H9 (cell line): ENCODE measurements at regions not wholly inside any gene's neighbourhood (a gene's known extent, or its start where the extent isn't known, plus 50 kb on each side); places are given as distances from the start of the nearest gene placed in this dataset.

Experiments used
- DNase-seq: peaks from one replicate; pipeline ENCODE4 v3.0.0-alpha.2; 2017
- H2AFZ ChIP-seq: one replicate; pipeline ENCODE4 v1.6.1; 2013; ENCODE audit warnings: mild to moderate bottlenecking, low read length, control low read depth, moderate library complexity
- H2AK5ac ChIP-seq: 2 replicates; pipeline ENCODE4 v1.6.1; 2013; ENCODE audit warnings: low read length, control low read depth, mixed read lengths; ENCODE audit not compliant: insufficient read length
- H2BK120ac ChIP-seq: one replicate; pipeline ENCODE4 v1.6.1; 2013; ENCODE audit warnings: low read depth, mild to moderate bottlenecking, low read length, control low read depth, inconsistent platforms; ENCODE audit not compliant: poor library complexity, severe bottlenecking
- H2BK12ac ChIP-seq: 2 replicates; pipeline ENCODE4 v1.6.1; 2013; ENCODE audit warnings: low read length, control low read depth, mixed read lengths, low read depth; ENCODE audit not compliant: insufficient read length
- H2BK15ac ChIP-seq: 2 replicates; pipeline ENCODE4 v1.6.1; 2013; ENCODE audit warnings: low read depth, low read length, control low read depth
- H2BK20ac ChIP-seq: one replicate; pipeline ENCODE4 v1.6.1; 2013; ENCODE audit warnings: low read depth, mild to moderate bottlenecking, low read length, control low read depth, inconsistent platforms; ENCODE audit not compliant: poor library complexity, severe bottlenecking
- H2BK5ac ChIP-seq: 2 replicates; pipeline ENCODE4 v1.6.1; 2013; ENCODE audit warnings: low read length, control low read depth, mixed read lengths; ENCODE audit not compliant: insufficient read length
- H3K14ac ChIP-seq: 2 replicates; pipeline ENCODE4 v1.6.1; 2013; ENCODE audit warnings: low read length, control low read depth; ENCODE audit not compliant: insufficient read depth
- H3K18ac ChIP-seq: 2 replicates; pipeline ENCODE4 v1.6.1; 2013; ENCODE audit warnings: low read depth, mild to moderate bottlenecking, mixed read lengths, low read length, control low read depth; ENCODE audit not compliant: insufficient read length
- H3K23ac ChIP-seq: 2 replicates; pipeline ENCODE4 v1.6.1; 2013; ENCODE audit warnings: low read length, control low read depth, mixed read lengths, low read depth; ENCODE audit not compliant: insufficient read length
- H3K23me2 ChIP-seq: 2 replicates; pipeline ENCODE4 v1.6.1; 2013; ENCODE audit warnings: low read depth, mild to moderate bottlenecking, mixed read lengths, low read length, control low read depth; ENCODE audit not compliant: insufficient read length, poor library complexity, severe bottlenecking
- H3K27ac ChIP-seq: 2 replicates; pipeline ENCODE4 v1.5.1; 2013; ENCODE audit warnings: low read length, control low read depth, mixed read lengths, low read depth; ENCODE audit not compliant: insufficient read length
- H3K27me3 ChIP-seq: 2 replicates; pipeline ENCODE4 v1.6.1; 2013; ENCODE audit warnings: low read length, control low read depth, inconsistent platforms; ENCODE audit not compliant: insufficient read depth
- H3K4ac ChIP-seq: 2 replicates; pipeline ENCODE4 v1.6.1; 2013; ENCODE audit warnings: low read depth, mild to moderate bottlenecking, control low read depth, inconsistent platforms, low read length, moderate library complexity
- H3K4me1 ChIP-seq: 2 replicates; pipeline ENCODE4 v1.6.1; 2013; ENCODE audit warnings: low read length, control low read depth, inconsistent platforms; ENCODE audit not compliant: insufficient read depth
- H3K4me2 ChIP-seq: 2 replicates; pipeline ENCODE4 v1.6.1; 2013; ENCODE audit warnings: low read length, control low read depth, mixed read lengths; ENCODE audit not compliant: insufficient read length, insufficient read depth
- H3K56ac ChIP-seq: 2 replicates; pipeline ENCODE4 v1.6.1; 2013; ENCODE audit warnings: low read depth, mild to moderate bottlenecking, mixed read lengths, low read length, control low read depth; ENCODE audit not compliant: insufficient read length
- H3K79me1 ChIP-seq: 2 replicates; pipeline ENCODE4 v1.6.1; 2013; ENCODE audit warnings: low read depth, mild to moderate bottlenecking, moderate library complexity, low read length, control low read depth, inconsistent platforms; ENCODE audit not compliant: insufficient read depth, poor library complexity, severe bottlenecking
- H3K79me2 ChIP-seq: 2 replicates; pipeline ENCODE4 v1.6.1; 2013; ENCODE audit warnings: low read length, control low read depth, inconsistent platforms; ENCODE audit not compliant: insufficient read depth
- H3K9ac ChIP-seq: 2 replicates; pipeline ENCODE4 v1.6.1; 2013; ENCODE audit warnings: low read length, control low read depth, mixed read lengths; ENCODE audit not compliant: insufficient read length; ENCODE audit errors: extremely low read depth
- H3K9me3 ChIP-seq: one replicate; pipeline ENCODE4 v1.6.1; 2013; ENCODE audit warnings: low read depth, low read length, inconsistent platforms; ENCODE audit not compliant: control insufficient read depth
- H3T11ph ChIP-seq: one replicate; pipeline ENCODE4 v1.6.1; 2013; ENCODE audit warnings: mild to moderate bottlenecking, low read length, control low read depth, inconsistent platforms
- H4K20me1 ChIP-seq: one replicate; pipeline ENCODE4 v1.6.1; 2013; ENCODE audit not compliant: control insufficient read depth, insufficient read length, insufficient read depth
- H4K5ac ChIP-seq: 2 replicates; pipeline ENCODE4 v1.6.1; 2013; ENCODE audit warnings: low read depth, mild to moderate bottlenecking, mixed read lengths, low read length, control low read depth; ENCODE audit not compliant: insufficient read length
- H4K8ac ChIP-seq: replicated peaks from 2 replicates; pipeline ENCODE4 v1.6.1; 2013; ENCODE audit warnings: low read length, control low read depth, mixed read lengths, low read depth; ENCODE audit not compliant: insufficient read length
- H4K91ac ChIP-seq: 2 replicates; pipeline ENCODE4 v1.6.1; 2013; ENCODE audit warnings: low read depth, mild to moderate bottlenecking, moderate library complexity, mixed read lengths, low read length, control low read depth; ENCODE audit not compliant: insufficient read length
- H3K27ac Mint-ChIP-seq, 3 experiments: 2 replicates in 2 of 3; 3 replicates in 1 of 3; pipeline ENCODE4 v1.8.0; 2020 to 2021; ENCODE audit warnings: mixed read lengths in 3 of 3, mild to moderate bottlenecking in 1 of 3, moderate library complexity in 1 of 3
- H3K27me3 Mint-ChIP-seq: 2 replicates; pipeline ENCODE4 v1.8.0; 2021; ENCODE audit warnings: low read depth, mild to moderate bottlenecking, moderate library complexity, mixed read lengths
- H3K36me3 Mint-ChIP-seq, 3 experiments: 2 replicates in 2 of 3; 3 replicates in 1 of 3; pipeline ENCODE4 v1.8.0; 2020 to 2021; ENCODE audit warnings: low read depth in 3 of 3, mixed read lengths in 3 of 3; ENCODE audit not compliant: insufficient read depth in 1 of 3
- H3K4me1 Mint-ChIP-seq, 2 experiments: 2 replicates each; pipeline ENCODE4 v1.8.0; 2020; ENCODE audit warnings: mixed read lengths in 2 of 2
- H3K4me3 Mint-ChIP-seq, 2 experiments: 2 replicates in 1 of 2; 3 replicates in 1 of 2; pipeline ENCODE4 v1.8.0; 2020 to 2021; ENCODE audit warnings: mild to moderate bottlenecking in 2 of 2, mixed read lengths in 2 of 2, moderate library complexity in 1 of 2
- H3K9me3 Mint-ChIP-seq, 2 experiments: 2 replicates in 1 of 2; 3 replicates in 1 of 2; pipeline ENCODE4 v1.8.0; 2020; ENCODE audit warnings: mild to moderate bottlenecking in 2 of 2, mixed read lengths in 2 of 2, moderate library complexity in 1 of 2
- CTCF ChIP-seq: fragments of 200-600 bp; sonication (generic); conservative IDR thresholded peaks from 3 replicates; pipeline ENCODE4 v1.8.0; 2021; ENCODE audit warnings: antibody characterized with exemption, mild to moderate bottlenecking
- WGBS: extraction: QIAGEN DNeasy Blood & Tissue Kit; methylation state at CpG from one replicate; pipeline ENCODE4 v1.1.7; 2013; ENCODE audit warnings: missing lambda C conversion rate, low lambda C conversion rate, mixed read lengths; ENCODE audit not compliant: insufficient read length; ENCODE audit errors: extremely low coverage; 5-methylcytosine and 5-hydroxymethylcytosine counted together

- Histone ChIP-seq H4K5ac (no peak overlapping the region), H3K27me3 (no peaks in the 10 kb centered on the region), H2BK5ac (no peak overlapping the region), H3K9me3 (no peaks in the 10 kb centered on the region), H2BK15ac (no peak overlapping the region), H3K23me2 (no peaks in the 10 kb centered on the region), H3K4me1 (no peaks in the 10 kb centered on the region), H3K4ac (no peak overlapping the region), H3K79me1 (no peaks in the 10 kb centered on the region), H3K79me2 (no peaks in the 10 kb centered on the region), H4K91ac (no peak overlapping the region), H3K14ac (no peak overlapping the region), H3K56ac (no peak overlapping the region), H3K23ac (no peak overlapping the region), H2BK12ac (no peak overlapping the region), H2BK120ac (no peak overlapping the region), H2AFZ (no peak overlapping the region), H2AK5ac (no peak overlapping the region), H4K8ac (no peak overlapping the region), H3K4me2 (no peak overlapping the region), H4K20me1 (no peaks in the 10 kb centered on the region), H3K27ac (no peak overlapping the region), H2BK20ac (no peak overlapping the region), H3T11ph (no peak overlapping the region), H3K18ac (no peak overlapping the region), H3K9ac (no peak overlapping the region)
- no peak overlapping the region for H3K27ac Mint-ChIP-seq
- no peaks in the 10 kb centered on the region for H3K27me3 Mint-ChIP-seq
- peaks cover 0 to 2% of the 10 kb centered on the region in 2 experiments; a peak in 2 of 5 replicates for H3K9me3 Mint-ChIP-seq
- H3K4me3 Mint-ChIP-seq = no peak overlapping the region
- DNase-seq = no peak
- H3K4me1 Mint-ChIP-seq = no peaks in the 10 kb centered on the region
- H3K36me3 Mint-ChIP-seq = no peaks in the 10 kb centered on the region
- TF ChIP-seq CTCF = no peak
- WGBS = no CpG with 5 or more reads among the region's 2 CpGs
Measured at GRCh38 chr2:215722986-215723630, 287.2 kb upstream of the FN1 start.
